ENCODE measurements at regions not wholly inside any gene's neighbourhood (a gene's known extent, or its start where the extent isn't known, plus 50 kb on each side); places are given as distances from the start of the nearest gene placed in this dataset.
"Not testable (repeated sequence)": the region's sequence is repeated elsewhere in the genome, so short reads cannot be mapped to it uniquely, and the experiment has no call there.

- DNase-seq (ENCODE audit: extremely low read depth in 1 of 4, low spot score in 3 of 4); FAIRE-seq; H3K79me2 ChIP-seq (ENCODE audit: control insufficient read depth, insufficient read depth, low read length); H3K9me1 ChIP-seq (ENCODE audit: control insufficient read depth, insufficient read depth, low read length); CTCF ChIA-PET (ENCODE audit: low intra/inter-chr PET ratio); H3K4me3 ChIP-seq; H4K20me1 ChIP-seq (replicated peaks; ENCODE audit: control insufficient read depth, insufficient read depth, low read length); H3K9ac ChIP-seq (ENCODE audit: insufficient read depth in 1 of 2, low read depth in 2 of 2, low read length in 2 of 2); H3K36me3 ChIP-seq (ENCODE audit: control insufficient read depth, insufficient read depth, low read length); in situ Hi-C loops (cut with MboI); H2AFZ ChIP-seq (ENCODE audit: low read depth, low read length); BruUV-seq (replicated peaks); H3K9me3 ChIP-seq (replicated peaks; ENCODE audit: control insufficient read depth, insufficient read depth, low read depth, low read length); intact Hi-C loops (cut with micrococcal nuclease); H3K4me2 ChIP-seq (ENCODE audit: insufficient read depth, low read length); H3K27ac ChIP-seq (ENCODE audit: extremely low read depth, low read depth, low read length); POLR2A ChIA-PET: not testable (repeated sequence)
- Histone ChIP-seq H3K27me3 (ENCODE audit: control insufficient read depth in 2 of 2, insufficient read depth in 2 of 2, low read length in 2 of 2) (peaks cover 3 to 30% of the 10 kb centered on the region in 2 experiments; a peak in 4 of 5 replicates), H3K4me1 (replicated peaks in 1 of 2; ENCODE audit: control insufficient read depth in 2 of 2, insufficient read depth in 2 of 2, low read length in 2 of 2) (peaks cover 0 to 15% of the 10 kb centered on the region in 2 experiments; a peak in 2 of 5 replicates)
- ATAC-seq: peak; percentile 19; the same call in 2 of the 3 replicates
- WGBS (ENCODE audit: insufficient coverage, low coverage, missing lambda C conversion rate): 40% methylated on average over 12 of the region's 19 CpGs
Measured at GRCh38 chr12:131285905-131286295, 332.2 kb downstream of the ADGRD1 start.

- H3K27ac ChIP-seq (ENCODE audit: extremely low read depth, low read depth, low read length); H3K4me2 ChIP-seq (ENCODE audit: insufficient read depth, low read length); H3K79me2 ChIP-seq (ENCODE audit: control insufficient read depth, insufficient read depth, low read length); BruUV-seq (replicated peaks); POLR2A ChIA-PET; ATAC-seq; H3K9ac ChIP-seq (ENCODE audit: insufficient read depth in 1 of 2, low read depth in 2 of 2, low read length in 2 of 2); in situ Hi-C loops (cut with MboI); CTCF ChIA-PET (ENCODE audit: low intra/inter-chr PET ratio); H2AFZ ChIP-seq (ENCODE audit: low read depth, low read length); H3K4me3 ChIP-seq; H4K20me1 ChIP-seq (replicated peaks; ENCODE audit: control insufficient read depth, insufficient read depth, low read length); H3K9me1 ChIP-seq (ENCODE audit: control insufficient read depth, insufficient read depth, low read length); H3K9me3 ChIP-seq (replicated peaks; ENCODE audit: control insufficient read depth, insufficient read depth, low read depth, low read length); DNase-seq (ENCODE audit: extremely low read depth in 1 of 4, low spot score in 3 of 4); H3K36me3 ChIP-seq (ENCODE audit: control insufficient read depth, insufficient read depth, low read length); intact Hi-C loops (cut with micrococcal nuclease): not testable (repeated sequence)
- 27% methylated on average over 3 of the region's 24 CpGs for WGBS (ENCODE audit: insufficient coverage, low coverage, missing lambda C conversion rate)
- peaks cover 0 to 15% of the 10 kb centered on the region in 2 experiments; a peak in 2 of 5 replicates for H3K4me1 ChIP-seq (replicated peaks in 1 of 2; ENCODE audit: control insufficient read depth in 2 of 2, insufficient read depth in 2 of 2, low read length in 2 of 2)
- FAIRE-seq: peak; percentile 15
- peaks cover 3 to 27% of the 10 kb centered on the region in 2 experiments; a peak in 3 of 5 replicates for H3K27me3 ChIP-seq (ENCODE audit: control insufficient read depth in 2 of 2, insufficient read depth in 2 of 2, low read length in 2 of 2)
Measured at GRCh38 chr12:131286301-131286700, 332.6 kb downstream of the ADGRD1 start.
